ENCODE measurements at regions not wholly inside any gene's neighbourhood (a gene's known extent, or its start where the extent isn't known, plus 50 kb on each side); places are given as distances from the start of the nearest gene placed in this dataset.

GRCh38 chr13:38176664-38177063, 173.0 kb upstream of the UFM1 start:
- Histone ChIP-seq H3K36me3 (ENCODE audit: insufficient read depth) (no peaks in the 10 kb centered on the region), H3K27ac (no peak overlapping the region; the same call in 1 of the 2 replicates), H2AFZ (ENCODE audit: low read depth) (no peak overlapping the region), H3K27me3 (ENCODE audit: insufficient read depth, low read depth) (no peaks in the 10 kb centered on the region), H3K4me1 (ENCODE audit: low read depth, poor library complexity, severe bottlenecking) (peaks cover 42% of the 10 kb centered on the region), H3K4me3 (IDR thresholded peaks at IDR 0.05; ENCODE audit: insufficient read depth, low read depth, low read length) (no peak overlapping the region), H3K9ac (no peak overlapping the region), H3K79me2 (ENCODE audit: insufficient read depth, low read depth) (no peaks in the 10 kb centered on the region), H3K4me2 (peak overlapping the region; percentile 27; the same call in 1 of the 2 replicates), H4K20me1 (ENCODE audit: insufficient read depth) (no peaks in the 10 kb centered on the region)
- no peak for TF ChIP-seq CTCF (conservative IDR thresholded peaks at IDR 0.05; ENCODE audit: low read depth, low read length)

- Histone ChIP-seq H3K27me3 (ENCODE audit: insufficient read depth, low read depth) (no peaks in the 10 kb centered on the region), H3K79me2 (ENCODE audit: insufficient read depth, low read depth) (no peaks in the 10 kb centered on the region), H2AFZ (ENCODE audit: low read depth) (no peak overlapping the region), H3K4me2 (no peak overlapping the region), H3K4me3 (IDR thresholded peaks at IDR 0.05; ENCODE audit: insufficient read depth, low read depth, low read length) (no peak overlapping the region), H3K27ac (no peak overlapping the region), H3K36me3 (ENCODE audit: insufficient read depth) (no peaks in the 10 kb centered on the region), H3K9ac (no peak overlapping the region), H4K20me1 (ENCODE audit: insufficient read depth) (no peaks in the 10 kb centered on the region), H3K4me1 (ENCODE audit: low read depth, poor library complexity, severe bottlenecking) (peaks cover 46% of the 10 kb centered on the region)
- TF ChIP-seq CTCF (conservative IDR thresholded peaks at IDR 0.05; ENCODE audit: low read depth, low read length) = no peak
These were observed 176.2 kb upstream of the UFM1 start for GRCh38 chr13:38173403-38173802.

GRCh38 chr13:38167164-38167822, 182.4 kb upstream of the UFM1 start:
- no peak overlapping the region for H3K4me3 ChIP-seq (IDR thresholded peaks at IDR 0.05; ENCODE audit: insufficient read depth, low read depth, low read length)
- no peak overlapping the region for H2AFZ ChIP-seq (ENCODE audit: low read depth)
- peaks cover 34% of the 10 kb centered on the region for H3K4me1 ChIP-seq (ENCODE audit: low read depth, poor library complexity, severe bottlenecking)
- H3K27ac ChIP-seq = peak overlapping the region; percentile 62
- H3K4me2 ChIP-seq = peak overlapping the region; percentile 71
- no peaks in the 10 kb centered on the region for H3K79me2 ChIP-seq (ENCODE audit: insufficient read depth, low read depth)
- H3K9ac ChIP-seq = no peak overlapping the region
- no peaks in the 10 kb centered on the region for H3K36me3 ChIP-seq (ENCODE audit: insufficient read depth)
- H4K20me1 ChIP-seq (ENCODE audit: insufficient read depth) = no peaks in the 10 kb centered on the region
- TF ChIP-seq CTCF (conservative IDR thresholded peaks at IDR 0.05; ENCODE audit: low read depth, low read length) = no peak
- H3K27me3 ChIP-seq (ENCODE audit: insufficient read depth, low read depth) = no peaks in the 10 kb centered on the region

- no peaks in the 10 kb centered on the region for H3K27me3 ChIP-seq (ENCODE audit: insufficient read depth, low read depth)
- H3K4me1 ChIP-seq (ENCODE audit: low read depth, poor library complexity, severe bottlenecking) = peaks cover 34% of the 10 kb centered on the region
- H3K79me2 ChIP-seq (ENCODE audit: insufficient read depth, low read depth) = no peaks in the 10 kb centered on the region
- peak overlapping the region; percentile 71; the same call in 1 of the 2 replicates for H3K4me2 ChIP-seq
- no peak overlapping the region for H3K27ac ChIP-seq
- H3K9ac ChIP-seq = no peak overlapping the region
- no peaks in the 10 kb centered on the region for H3K36me3 ChIP-seq (ENCODE audit: insufficient read depth)
- no peak overlapping the region for H3K4me3 ChIP-seq (IDR thresholded peaks at IDR 0.05; ENCODE audit: insufficient read depth, low read depth, low read length)
- no peak overlapping the region for H2AFZ ChIP-seq (ENCODE audit: low read depth)
- H4K20me1 ChIP-seq (ENCODE audit: insufficient read depth) = no peaks in the 10 kb centered on the region
- TF ChIP-seq CTCF (conservative IDR thresholded peaks at IDR 0.05; ENCODE audit: low read depth, low read length) = no peak
These were observed 183.5 kb upstream of the UFM1 start for GRCh38 chr13:38166116-38166515.
